ENCODE measurements at regions not wholly inside any gene's neighbourhood (a gene's known extent, or its start where the extent isn't known, plus 50 kb on each side); places are given as distances from the start of the nearest gene placed in this dataset.

DNA sequence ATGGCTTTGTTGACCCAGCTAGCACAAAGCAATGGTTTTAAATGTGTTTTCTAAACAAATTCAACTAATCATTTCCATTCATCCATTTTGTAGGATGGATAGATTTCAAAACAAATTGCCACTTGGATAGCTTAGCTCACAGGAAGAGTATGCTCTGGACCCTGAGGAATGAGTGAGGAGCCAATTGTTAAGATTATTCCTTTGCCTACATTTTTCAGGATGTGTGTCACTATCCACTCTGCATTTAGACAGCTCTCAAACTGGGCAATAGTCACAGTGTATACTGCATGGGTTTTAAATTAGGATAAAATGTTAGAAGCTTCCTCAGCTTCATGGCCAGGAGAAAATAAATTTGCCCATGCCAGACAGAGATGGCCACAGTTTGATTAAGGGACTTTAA, 605.6 kb upstream of the TEX47 start:
- Mint-ChIP-seq H3K27me3 (ENCODE audit: insufficient read depth, unreplicated experiment) (no peaks in the 10 kb centered on the region), H3K4me1 (ENCODE audit: insufficient read depth, unreplicated experiment) (no peaks in the 10 kb centered on the region), H3K36me3 (ENCODE audit: insufficient read depth, unreplicated experiment) (no peaks in the 10 kb centered on the region), H3K4me3 (ENCODE audit: unreplicated experiment) (no peak overlapping the region), H3K27ac (ENCODE audit: low read depth, unreplicated experiment) (no peak overlapping the region), H3K9me3 (ENCODE audit: unreplicated experiment) (peaks cover 12% of the 10 kb centered on the region)
- intact Hi-C loops (cut with micrococcal nuclease), result no loop called here
- ChIA-PET CTCF (interaction anchor here (0.6 kb wide), 1 partner anchor 28 kb away, joined by 4 read pairs; no protein-coding TSS in a partner anchor), POLR2A (no interaction called here)
- DNase-seq (ENCODE audit: unreplicated experiment), result no peak
- no TSS peak for BruUV-seq (replicated peaks)
- TF ChIP-seq, protein P1, sequence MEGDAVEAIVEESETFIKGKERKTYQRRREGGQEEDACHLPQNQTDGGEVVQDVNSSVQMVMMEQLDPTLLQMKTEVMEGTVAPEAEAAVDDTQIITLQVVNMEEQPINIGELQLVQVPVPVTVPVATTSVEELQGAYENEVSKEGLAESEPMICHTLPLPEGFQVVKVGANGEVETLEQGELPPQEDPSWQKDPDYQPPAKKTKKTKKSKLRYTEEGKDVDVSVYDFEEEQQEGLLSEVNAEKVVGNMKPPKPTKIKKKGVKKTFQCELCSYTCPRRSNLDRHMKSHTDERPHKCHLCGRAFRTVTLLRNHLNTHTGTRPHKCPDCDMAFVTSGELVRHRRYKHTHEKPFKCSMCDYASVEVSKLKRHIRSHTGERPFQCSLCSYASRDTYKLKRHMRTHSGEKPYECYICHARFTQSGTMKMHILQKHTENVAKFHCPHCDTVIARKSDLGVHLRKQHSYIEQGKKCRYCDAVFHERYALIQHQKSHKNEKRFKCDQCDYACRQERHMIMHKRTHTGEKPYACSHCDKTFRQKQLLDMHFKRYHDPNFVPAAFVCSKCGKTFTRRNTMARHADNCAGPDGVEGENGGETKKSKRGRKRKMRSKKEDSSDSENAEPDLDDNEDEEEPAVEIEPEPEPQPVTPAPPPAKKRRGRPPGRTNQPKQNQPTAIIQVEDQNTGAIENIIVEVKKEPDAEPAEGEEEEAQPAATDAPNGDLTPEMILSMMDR (IDR thresholded peaks at IDR 0.05; ENCODE audit: unreplicated experiment), result no peak

DNA sequence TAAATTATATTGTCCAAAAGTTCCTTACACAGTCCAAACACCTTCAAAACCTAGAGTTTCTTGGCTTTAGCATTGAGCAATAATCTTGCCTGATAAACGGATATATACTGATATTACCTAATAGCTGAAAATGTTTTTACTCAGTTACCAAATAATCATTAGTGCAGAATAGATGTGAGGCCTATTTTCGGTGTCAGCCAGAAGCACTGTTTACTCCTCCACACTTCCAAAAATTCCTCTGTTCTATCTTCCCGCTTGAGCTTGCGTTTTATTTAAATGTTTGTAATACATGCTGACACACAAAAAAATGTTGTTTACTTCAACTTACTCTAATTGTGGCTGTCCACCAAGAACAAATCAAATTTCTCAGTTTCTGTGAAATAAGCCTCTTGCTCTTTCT, 606.2 kb upstream of the TEX47 start:
- no peak for DNase-seq (ENCODE audit: unreplicated experiment)
- intact Hi-C loops (cut with micrococcal nuclease), result no loop called here
- H3K27ac Mint-ChIP-seq (ENCODE audit: low read depth, unreplicated experiment), result no peak overlapping the region
- no peaks in the 10 kb centered on the region for H3K36me3 Mint-ChIP-seq (ENCODE audit: insufficient read depth, unreplicated experiment)
- no peak overlapping the region for H3K4me3 Mint-ChIP-seq (ENCODE audit: unreplicated experiment)
- no peaks in the 10 kb centered on the region for H3K27me3 Mint-ChIP-seq (ENCODE audit: insufficient read depth, unreplicated experiment)
- ChIA-PET POLR2A (no interaction called here), CTCF (no interaction called here)
- no peaks in the 10 kb centered on the region for H3K4me1 Mint-ChIP-seq (ENCODE audit: insufficient read depth, unreplicated experiment)
- BruUV-seq (replicated peaks), result no TSS peak
- H3K9me3 Mint-ChIP-seq (ENCODE audit: unreplicated experiment), result peaks cover 11% of the 10 kb centered on the region
- TF ChIP-seq, protein P1 (IDR thresholded peaks at IDR 0.05; ENCODE audit: unreplicated experiment), result no peak

DNA sequence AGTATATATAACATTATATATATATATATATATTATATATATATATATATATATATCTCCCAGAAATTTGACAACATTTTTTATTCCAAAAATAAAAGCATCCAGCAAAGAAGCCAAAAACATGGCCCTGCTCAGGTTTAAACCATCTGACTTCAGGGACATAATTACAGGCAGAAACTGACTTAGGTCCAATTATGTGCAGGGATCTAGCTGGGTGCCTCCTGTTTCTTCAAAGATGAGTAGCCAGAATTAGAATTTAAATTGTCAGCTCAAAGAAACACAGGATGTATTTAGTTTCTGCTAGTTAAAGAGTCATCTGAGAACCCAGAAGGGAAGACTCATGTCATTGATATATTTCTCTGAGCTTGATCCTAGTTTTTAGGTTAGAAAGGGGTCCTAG, 656.4 kb upstream of the TEX47 start:
- H3K4me3 Mint-ChIP-seq (ENCODE audit: unreplicated experiment), result no peak overlapping the region
- TF ChIP-seq, protein P1 (IDR thresholded peaks at IDR 0.05; ENCODE audit: unreplicated experiment), result no peak
- H3K4me1 Mint-ChIP-seq (ENCODE audit: insufficient read depth, unreplicated experiment), result no peaks in the 10 kb centered on the region
- H3K36me3 Mint-ChIP-seq (ENCODE audit: insufficient read depth, unreplicated experiment), result no peaks in the 10 kb centered on the region
- H3K9me3 Mint-ChIP-seq (ENCODE audit: unreplicated experiment), result peaks cover 8% of the 10 kb centered on the region
- intact Hi-C loops (cut with micrococcal nuclease), result no loop called here
- ChIA-PET CTCF (interaction anchor here (0.6 kb wide), 1 partner anchor 727 kb away, joined by 3 read pairs; no protein-coding TSS in a partner anchor), POLR2A (no interaction called here)
- no TSS peak for BruUV-seq (replicated peaks)
- no peak for DNase-seq (ENCODE audit: unreplicated experiment)
- no peaks in the 10 kb centered on the region for H3K27me3 Mint-ChIP-seq (ENCODE audit: insufficient read depth, unreplicated experiment)
- no peak overlapping the region for H3K27ac Mint-ChIP-seq (ENCODE audit: low read depth, unreplicated experiment)

DNA sequence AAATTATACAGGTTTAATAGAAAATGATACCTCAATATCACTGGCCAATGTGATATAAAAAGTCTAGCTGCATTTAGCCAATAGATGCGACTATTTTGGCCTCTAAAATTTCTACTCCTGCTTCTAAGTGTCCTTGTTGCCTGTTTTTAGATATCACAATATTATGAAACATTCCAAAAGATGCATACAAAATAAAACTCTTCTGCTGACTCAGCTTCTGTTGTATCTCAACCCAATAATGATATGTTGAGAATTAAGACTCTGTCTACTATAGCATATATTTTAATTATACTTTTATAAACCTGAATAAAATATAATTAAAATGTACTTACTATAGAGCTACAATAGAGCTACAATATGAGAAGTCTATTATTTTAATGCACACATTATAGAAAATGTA, 661.0 kb upstream of the TEX47 start:
- BruUV-seq (replicated peaks), result no TSS peak
- POLR2A ChIA-PET, result no interaction called here
- no peak for DNase-seq (ENCODE audit: unreplicated experiment)
- H3K9me3 Mint-ChIP-seq (ENCODE audit: unreplicated experiment), result peaks cover 8% of the 10 kb centered on the region
- no peak overlapping the region for H3K4me3 Mint-ChIP-seq (ENCODE audit: unreplicated experiment)
- no peaks in the 10 kb centered on the region for H3K27me3 Mint-ChIP-seq (ENCODE audit: insufficient read depth, unreplicated experiment)
- CTCF ChIA-PET, result no interaction called here
- intact Hi-C loops (cut with micrococcal nuclease), result no loop called here
- no peaks in the 10 kb centered on the region for H3K4me1 Mint-ChIP-seq (ENCODE audit: insufficient read depth, unreplicated experiment)
- H3K27ac Mint-ChIP-seq (ENCODE audit: low read depth, unreplicated experiment), result no peak overlapping the region
- H3K36me3 Mint-ChIP-seq (ENCODE audit: insufficient read depth, unreplicated experiment), result no peaks in the 10 kb centered on the region
- TF ChIP-seq, protein P1 (IDR thresholded peaks at IDR 0.05; ENCODE audit: unreplicated experiment), result no peak
